HG03442 (cell line): ENCODE measurements at regions not wholly inside any gene's neighbourhood (a gene's known extent, or its start where the extent isn't known, plus 50 kb on each side); places are given as distances from the start of the nearest gene placed in this dataset.

Source experiments
- ATAC-seq: cut with Tn5 transposase; IDR thresholded peaks from one replicate; pipeline ENCODE4 v1.9.1; 2021; ENCODE audit warnings: mild to moderate bottlenecking, moderate library complexity; ENCODE audit not compliant: unreplicated experiment

DNA sequence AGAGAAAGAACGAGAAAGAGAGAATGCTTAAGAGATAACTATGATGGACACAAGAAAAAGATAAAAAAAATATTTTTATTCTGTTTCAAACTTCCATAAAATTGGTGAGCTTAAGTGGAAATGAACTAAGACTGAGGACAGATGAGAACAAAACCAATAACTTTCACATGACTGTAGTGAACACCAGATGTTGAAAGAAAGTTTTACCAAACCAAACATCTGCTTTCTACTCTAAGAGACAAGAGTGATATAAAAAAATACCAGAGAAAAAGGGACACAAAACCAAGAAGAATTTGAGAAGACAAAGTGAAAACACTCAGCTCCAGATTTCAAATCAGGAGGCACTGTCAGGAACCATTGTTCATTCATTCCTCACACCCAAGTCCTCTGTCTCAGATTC is 147.9 kb downstream of the IMPG2 start:
- ATAC-seq: no peak

- ATAC-seq: no peak
Observed at GRCh38 chr3:101171681-101172191, 148.6 kb downstream of the IMPG2 start.

- no peak for ATAC-seq
Observed at GRCh38 chr3:101170806-101171558, 149.4 kb downstream of the IMPG2 start.

- no peak for ATAC-seq
Observed at GRCh38 chr3:101170062-101170771, 150.2 kb downstream of the IMPG2 start.

DNA sequence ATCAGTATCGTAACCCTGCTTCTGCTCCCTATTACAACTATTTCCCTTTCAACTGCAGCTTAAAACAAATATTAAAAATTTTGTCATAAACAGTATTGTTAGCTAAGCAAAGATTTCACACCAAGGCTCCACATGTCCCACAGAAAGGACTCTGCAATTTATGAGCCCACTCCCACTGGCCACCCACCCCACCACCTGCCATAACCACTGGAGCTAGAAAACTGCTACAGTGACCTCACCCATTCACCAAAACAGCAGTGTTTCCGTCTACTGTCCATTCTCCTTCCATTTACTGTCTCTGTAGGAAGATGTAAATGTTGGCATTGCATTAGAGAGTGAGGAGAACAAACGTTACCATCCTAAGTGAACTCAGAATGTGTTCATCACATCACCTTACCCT is 150.9 kb downstream of the IMPG2 start:
- no peak for ATAC-seq

- ATAC-seq: no peak
Observed at GRCh38 chr3:101167376-101167775, 153.0 kb downstream of the IMPG2 start.

GRCh38 chr3:101166150-101166549 is 154.2 kb downstream of the IMPG2 start:
- no peak for ATAC-seq

GRCh38 chr3:101163554-101163953 is 156.8 kb downstream of the IMPG2 start:
- ATAC-seq: no peak

GRCh38 chr3:101159478-101159877 is 160.9 kb downstream of the IMPG2 start:
- ATAC-seq: no peak

DNA sequence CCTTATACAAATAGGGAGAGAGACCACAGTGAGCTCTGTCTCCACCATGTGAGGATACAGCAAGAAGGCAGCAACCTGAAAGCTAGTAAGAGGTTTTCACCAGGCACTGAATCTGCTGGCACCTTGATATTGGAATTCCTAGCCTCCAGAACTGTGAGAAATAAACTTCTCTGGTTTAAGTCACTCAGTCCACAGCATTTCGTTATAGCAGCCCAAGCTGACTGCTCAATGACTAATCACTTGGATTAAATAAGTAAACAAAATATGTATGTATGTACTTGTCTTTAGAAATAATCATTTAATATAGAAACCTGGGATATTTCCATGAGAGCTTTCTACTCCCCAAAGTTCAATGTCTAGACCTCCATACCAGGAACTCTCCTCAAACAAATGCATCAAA is 162.0 kb downstream of the IMPG2 start:
- no peak for ATAC-seq

DNA sequence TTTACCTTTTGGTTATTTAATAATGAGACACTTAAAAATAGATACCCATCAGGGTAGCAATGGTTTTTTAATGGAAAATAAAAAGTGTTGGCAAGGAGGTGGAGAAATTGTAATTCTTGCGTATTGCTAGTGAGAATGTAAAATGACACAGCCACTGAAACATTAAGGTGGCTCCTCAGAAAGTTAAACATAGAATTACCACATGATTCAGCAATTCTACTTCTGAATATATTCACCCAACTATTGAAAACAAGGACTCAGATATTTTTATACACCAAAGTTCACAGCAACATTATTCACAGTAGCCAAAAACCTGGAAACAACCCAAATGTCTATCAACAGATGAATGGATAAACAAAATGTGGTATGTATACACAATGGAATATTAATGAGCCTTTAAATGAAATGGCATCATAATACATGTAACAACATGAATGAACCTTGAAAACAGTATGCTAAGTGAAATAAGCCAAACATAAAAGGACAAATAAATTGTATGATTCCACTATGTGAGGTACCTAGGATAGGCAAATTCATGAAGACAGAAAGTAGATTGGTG is 163.5 kb downstream of the IMPG2 start:
- ATAC-seq: no peak

DNA sequence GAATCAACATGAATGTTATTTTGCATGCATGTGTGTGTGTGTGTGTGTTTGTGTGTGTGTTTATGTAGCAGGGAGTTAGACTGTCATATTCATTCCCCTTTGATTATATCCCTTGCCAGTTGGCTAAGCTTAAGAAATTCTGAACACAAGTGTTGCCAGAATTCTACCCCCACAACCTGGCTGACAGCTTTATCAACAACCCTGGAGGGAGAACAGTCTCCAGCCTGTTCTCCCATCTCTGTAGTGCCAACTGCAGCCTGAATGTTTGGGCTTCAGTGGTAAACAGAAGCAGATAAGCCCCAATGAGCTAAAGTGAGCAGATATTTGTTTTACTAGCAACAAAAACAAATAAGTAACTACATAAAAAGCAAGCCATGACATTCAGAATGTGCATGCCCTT is 162.6 kb upstream of the ABI3BP start:
- no peak for ATAC-seq

GRCh38 chr3:101154401-101154800 is 161.2 kb upstream of the ABI3BP start:
- ATAC-seq: no peak

GRCh38 chr3:101151286-101151913 is 158.2 kb upstream of the ABI3BP start:
- ATAC-seq: no peak

DNA sequence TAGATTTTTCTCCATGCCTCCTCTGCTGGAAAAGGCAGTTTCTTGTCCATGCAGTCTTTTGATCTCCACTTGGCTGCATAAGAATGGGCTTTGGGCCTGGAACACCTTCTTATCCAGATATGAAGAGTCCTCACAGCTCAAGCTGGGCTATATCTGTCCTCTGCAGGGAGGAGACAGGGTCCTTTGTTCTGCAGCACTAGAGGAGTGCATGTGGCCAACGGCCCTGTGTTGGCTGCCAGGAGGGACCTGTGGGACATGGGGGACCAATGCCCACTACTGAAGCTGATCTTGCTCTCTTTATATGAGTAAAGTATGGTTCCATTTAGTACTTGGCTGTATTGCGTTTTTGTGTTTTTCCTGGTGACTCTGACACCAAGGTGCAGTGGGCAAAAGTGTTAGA is 157.3 kb upstream of the ABI3BP start:
- ATAC-seq: no peak

DNA sequence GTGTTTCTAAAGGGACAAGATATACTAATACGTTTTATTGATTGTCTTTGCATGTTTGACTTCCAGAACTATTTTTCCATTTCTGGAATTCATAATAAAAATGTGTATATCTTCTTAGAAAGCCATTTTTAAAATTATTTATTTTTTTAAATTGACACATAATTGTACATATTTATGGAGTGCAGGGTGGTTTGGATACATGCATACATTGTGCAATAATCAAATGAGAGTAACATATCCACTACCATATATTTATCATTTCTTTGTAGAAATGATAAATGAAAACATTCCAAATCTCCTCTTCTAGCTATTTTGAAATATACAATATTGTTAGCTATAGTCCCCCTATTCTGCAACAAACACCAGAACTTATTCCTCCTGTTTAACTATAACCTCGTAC is 156.5 kb upstream of the ABI3BP start:
- ATAC-seq: no peak

GRCh38 chr3:101149251-101149650 is 156.0 kb upstream of the ABI3BP start:
- ATAC-seq: no peak

GRCh38 chr3:101148001-101148400 is 154.8 kb upstream of the ABI3BP start:
- ATAC-seq: no peak

DNA sequence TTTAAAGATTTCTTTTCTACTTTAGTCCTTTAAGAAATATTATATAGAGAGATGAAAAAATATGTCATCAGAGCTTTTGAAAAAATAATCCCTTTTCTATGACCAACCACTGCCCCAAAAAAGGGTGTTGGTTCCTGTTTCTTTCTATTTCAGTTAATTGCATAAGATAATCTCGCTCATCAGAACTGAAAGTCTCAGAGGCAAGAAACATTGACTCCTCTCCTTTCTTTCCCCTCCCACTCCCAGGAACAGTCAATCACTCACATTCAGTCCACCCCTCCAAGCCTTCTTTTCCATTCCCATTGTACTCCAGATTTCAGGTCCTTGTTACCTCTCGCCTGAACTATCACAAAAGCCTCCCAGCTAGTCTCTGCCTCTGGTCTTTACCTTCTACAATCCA is 153.7 kb upstream of the ABI3BP start:
- no peak for ATAC-seq

GRCh38 chr3:101144105-101144504 is 150.9 kb upstream of the ABI3BP start:
- no peak for ATAC-seq

GRCh38 chr3:101143012-101143411 is 149.8 kb upstream of the ABI3BP start:
- no peak for ATAC-seq

- no peak for ATAC-seq
Observed at GRCh38 chr3:101142160-101142559, 148.9 kb upstream of the ABI3BP start.
